Colonic mucosa (tissue), 4 donors: ENCODE measurements at regions not wholly inside any gene's neighbourhood (a gene's known extent, or its start where the extent isn't known, plus 50 kb on each side); places are given as distances from the start of the nearest gene placed in this dataset.

Experiments used
- DNase-seq: peaks from one replicate; pipeline ENCODE4 v3.0.0-alpha.2; 2020
- H3K27ac ChIP-seq: fragments of 200-600 bp; one replicate; pipeline ENCODE4 v1.8.0; 2021
- H3K27me3 ChIP-seq: fragments of 200-600 bp; one replicate; pipeline ENCODE4 v1.8.0; 2021
- H3K36me3 ChIP-seq: fragments of 200-600 bp; one replicate; pipeline ENCODE4 v1.8.0; 2021
- H3K4me1 ChIP-seq: fragments of 200-600 bp; one replicate; pipeline ENCODE4 v1.8.0; 2021; ENCODE audit warnings: mild to moderate bottlenecking
- H3K4me3 ChIP-seq: fragments of 200-600 bp; one replicate; pipeline ENCODE4 v1.8.0; 2021
- H3K9ac ChIP-seq, 2 donors: one replicate each; pipeline ENCODE4 v1.7.0; 2013; ENCODE audit warnings: control low read depth in 2 of 2, low read depth in 2 of 2, low read length in 2 of 2
- H3K9me3 ChIP-seq: fragments of 200-600 bp; one replicate; pipeline ENCODE4 v1.8.0; 2021
- CTCF ChIP-seq: fragments of 200-600 bp; IDR thresholded peaks from one replicate; pipeline ENCODE4 v1.8.0; 2022; ENCODE audit warnings: antibody characterized with exemption, mild to moderate bottlenecking
- intact Hi-C: fragments of 100-400 bp; cut with DNase I; formaldehyde crosslinking; loops from one replicate; pipeline ENCODE4 v1.14.1; 2022
- donor health status: healthy.
- donor health status: DM: no; HTN: no; CAD: no.
- donor health status: DM: no; HTN: no; CAD: no.

- TF ChIP-seq CTCF = no peak
- Histone ChIP-seq H3K9ac (no peak overlapping the region), H3K36me3 (no peaks in the 10 kb centered on the region), H3K27ac (no peak overlapping the region), H3K9me3 (no peaks in the 10 kb centered on the region), H3K4me1 (no peaks in the 10 kb centered on the region), H3K4me3 (no peak overlapping the region), H3K27me3 (no peaks in the 10 kb centered on the region)
- no peak for DNase-seq
- intact Hi-C loops = no loop called here
Observed at GRCh38 chr4:131119661-131120060, 2023.7 kb downstream of the C4orf33 start.

- Histone ChIP-seq H3K27me3 (no peaks in the 10 kb centered on the region), H3K27ac (no peak overlapping the region), H3K4me1 (no peaks in the 10 kb centered on the region), H3K36me3 (no peaks in the 10 kb centered on the region), H3K4me3 (no peak overlapping the region), H3K9me3 (no peaks in the 10 kb centered on the region), H3K9ac (no peak overlapping the region)
- DNase-seq = no peak
- intact Hi-C loops = no loop called here
- TF ChIP-seq CTCF = no peak
Observed at GRCh38 chr4:131137196-131137595, 2011.9 kb upstream of the PCDH10 start.

- Histone ChIP-seq H3K9me3 (no peaks in the 10 kb centered on the region), H3K36me3 (no peaks in the 10 kb centered on the region), H3K9ac (no peak overlapping the region), H3K27me3 (no peaks in the 10 kb centered on the region), H3K4me3 (no peak overlapping the region), H3K27ac (no peak overlapping the region), H3K4me1 (no peaks in the 10 kb centered on the region)
- DNase-seq = no peak
- TF ChIP-seq CTCF = no peak
- intact Hi-C loops = no loop called here
Observed at GRCh38 chr4:131159261-131159660, 1989.8 kb upstream of the PCDH10 start.

- Histone ChIP-seq H3K9me3 (no peaks in the 10 kb centered on the region), H3K4me1 (no peaks in the 10 kb centered on the region), H3K9ac (no peak overlapping the region), H3K4me3 (no peak overlapping the region), H3K27me3 (no peaks in the 10 kb centered on the region), H3K27ac (no peak overlapping the region), H3K36me3 (no peaks in the 10 kb centered on the region)
- DNase-seq = no peak
- TF ChIP-seq CTCF = no peak
- intact Hi-C loops = no loop called here
Observed at GRCh38 chr4:131192318-131192717, 1956.8 kb upstream of the PCDH10 start.

- intact Hi-C loops = no loop called here
- Histone ChIP-seq H3K27ac (no peak overlapping the region), H3K27me3 (no peaks in the 10 kb centered on the region), H3K4me1 (no peaks in the 10 kb centered on the region), H3K9ac (no peak overlapping the region), H3K9me3 (no peaks in the 10 kb centered on the region), H3K4me3 (no peak overlapping the region), H3K36me3 (no peaks in the 10 kb centered on the region)
- DNase-seq = no peak
- no peak for TF ChIP-seq CTCF
Observed at GRCh38 chr4:131207589-131207988, 1941.5 kb upstream of the PCDH10 start.

GRCh38 chr4:131248314-131248713, 1900.8 kb upstream of the PCDH10 start:
- Histone ChIP-seq H3K27me3 (no peaks in the 10 kb centered on the region), H3K9me3 (no peaks in the 10 kb centered on the region), H3K36me3 (no peaks in the 10 kb centered on the region), H3K27ac (no peak overlapping the region), H3K9ac (no peak overlapping the region), H3K4me3 (no peak overlapping the region), H3K4me1 (no peaks in the 10 kb centered on the region)
- no peak for DNase-seq
- intact Hi-C loops = no loop called here
- TF ChIP-seq CTCF = no peak
